Ascending aorta (tissue), 2 donors: ENCODE measurements at regions not wholly inside any gene's neighbourhood (a gene's known extent, or its start where the extent isn't known, plus 50 kb on each side); places are given as distances from the start of the nearest gene placed in this dataset.
"Not testable (repeated sequence)": the region's sequence is repeated elsewhere in the genome, so short reads cannot be mapped to it uniquely, and the experiment has no call there.

Experiments used
- DNase-seq, 2 donors: peaks; one replicate each; pipeline ENCODE4 v3.0.0-alpha.2; 2019; ENCODE audit warnings: low spot score in 2 of 2
- H3K27ac ChIP-seq, 2 donors: fragments of 200-600 bp; sonication (generic); one replicate each; pipeline ENCODE4 v1.5.1; 2016 to 2017; ENCODE audit warnings: mild to moderate bottlenecking in 1 of 2
- H3K27me3 ChIP-seq: fragments of 200-600 bp; sonication (generic); one replicate; pipeline ENCODE4 v1.5.1; 2017
- H3K36me3 ChIP-seq, 2 donors: fragments of 200-600 bp; sonication (generic); one replicate each; pipeline ENCODE4 v1.5.1; 2016
- H3K4me1 ChIP-seq, 2 donors: fragments of 200-600 bp; sonication (generic); one replicate each; pipeline ENCODE4 v1.5.1; 2016 to 2017; ENCODE audit warnings: mild to moderate bottlenecking in 1 of 2
- H3K4me3 ChIP-seq, 2 donors: fragments of 200-600 bp; sonication (generic); one replicate each; pipeline ENCODE4 v1.5.1; 2016 to 2017; ENCODE audit warnings: mild to moderate bottlenecking in 1 of 2
- H3K9me3 ChIP-seq, 2 donors: fragments of 200-600 bp; sonication (generic); one replicate each; pipeline ENCODE4 v1.5.1; 2016
- intact Hi-C: fragments of 100-400 bp; cut with DNase I; formaldehyde crosslinking; loops from one replicate; pipeline ENCODE4 v1.15.1; 2023
- TF ChIP-seq, protein P1 (sequence below), 3 experiments: fragments of 200-600 bp in 2 of 3; fragments of 450-650 bp in 1 of 3; sonication (generic) in 2 of 3; IDR thresholded peaks; one replicate each; pipeline ENCODE4 v1.5.1; 2016 to 2019; ENCODE audit warnings: antibody characterized with exemption in 3 of 3, mild to moderate bottlenecking in 1 of 3, moderate library complexity in 1 of 3

DNA sequence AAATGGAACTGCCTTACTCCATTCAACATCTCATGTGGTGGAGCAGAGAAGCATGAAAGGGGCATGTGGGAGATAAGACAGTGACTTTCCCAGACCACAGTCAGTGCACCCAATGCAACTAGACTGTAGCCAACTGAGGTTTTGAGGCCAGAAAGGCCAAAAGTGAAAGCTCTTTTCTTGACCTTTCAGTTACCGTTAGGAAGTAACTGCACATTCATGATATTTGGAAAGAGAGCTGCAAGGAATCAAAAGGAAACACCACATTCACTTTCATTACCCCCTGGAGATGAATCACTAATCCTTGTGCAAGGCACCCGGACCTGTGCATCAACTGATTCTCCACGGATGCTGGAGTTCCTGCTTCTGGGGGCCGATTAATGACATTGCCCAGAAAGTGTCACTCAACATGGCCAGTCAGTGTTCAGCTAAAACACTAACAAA, 72.9 kb upstream of the ELK3 start:
- intact Hi-C loops: no loop called here
- no peaks in the 10 kb centered on the region for H3K9me3 ChIP-seq
- no peak overlapping the region for H3K4me3 ChIP-seq
- TF ChIP-seq, protein P1, sequence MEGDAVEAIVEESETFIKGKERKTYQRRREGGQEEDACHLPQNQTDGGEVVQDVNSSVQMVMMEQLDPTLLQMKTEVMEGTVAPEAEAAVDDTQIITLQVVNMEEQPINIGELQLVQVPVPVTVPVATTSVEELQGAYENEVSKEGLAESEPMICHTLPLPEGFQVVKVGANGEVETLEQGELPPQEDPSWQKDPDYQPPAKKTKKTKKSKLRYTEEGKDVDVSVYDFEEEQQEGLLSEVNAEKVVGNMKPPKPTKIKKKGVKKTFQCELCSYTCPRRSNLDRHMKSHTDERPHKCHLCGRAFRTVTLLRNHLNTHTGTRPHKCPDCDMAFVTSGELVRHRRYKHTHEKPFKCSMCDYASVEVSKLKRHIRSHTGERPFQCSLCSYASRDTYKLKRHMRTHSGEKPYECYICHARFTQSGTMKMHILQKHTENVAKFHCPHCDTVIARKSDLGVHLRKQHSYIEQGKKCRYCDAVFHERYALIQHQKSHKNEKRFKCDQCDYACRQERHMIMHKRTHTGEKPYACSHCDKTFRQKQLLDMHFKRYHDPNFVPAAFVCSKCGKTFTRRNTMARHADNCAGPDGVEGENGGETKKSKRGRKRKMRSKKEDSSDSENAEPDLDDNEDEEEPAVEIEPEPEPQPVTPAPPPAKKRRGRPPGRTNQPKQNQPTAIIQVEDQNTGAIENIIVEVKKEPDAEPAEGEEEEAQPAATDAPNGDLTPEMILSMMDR (IDR thresholded peaks at IDR 0.05): no peak
- H3K36me3 ChIP-seq: no peaks in the 10 kb centered on the region
- DNase-seq: no peak
- H3K4me1 ChIP-seq: no peaks in the 10 kb centered on the region
- H3K27ac ChIP-seq: no peak overlapping the region
- no peaks in the 10 kb centered on the region for H3K27me3 ChIP-seq

DNA sequence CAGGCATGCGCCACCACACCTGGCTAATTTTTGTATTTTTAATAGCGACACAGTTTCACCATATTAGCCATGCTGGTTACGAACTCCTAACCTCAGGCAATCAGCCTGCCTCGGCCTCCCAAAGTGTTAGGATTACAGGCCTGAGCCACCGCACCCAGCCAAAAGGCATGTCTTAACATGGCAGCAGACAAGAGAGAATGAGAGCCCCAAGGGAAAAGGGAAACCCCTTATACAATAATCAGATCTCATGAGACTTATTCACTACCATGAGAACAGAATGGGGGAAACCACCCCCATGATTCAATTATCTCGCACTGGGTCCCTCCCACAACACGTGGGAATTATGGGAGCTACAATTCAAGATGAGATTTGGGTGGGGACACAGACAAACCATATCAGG, 65.9 kb upstream of the ELK3 start:
- H3K27me3 ChIP-seq, H3K9me3 ChIP-seq, H3K4me3 ChIP-seq, H3K36me3 ChIP-seq, DNase-seq, intact Hi-C loops, H3K27ac ChIP-seq, H3K4me1 ChIP-seq: not testable (repeated sequence)

DNA sequence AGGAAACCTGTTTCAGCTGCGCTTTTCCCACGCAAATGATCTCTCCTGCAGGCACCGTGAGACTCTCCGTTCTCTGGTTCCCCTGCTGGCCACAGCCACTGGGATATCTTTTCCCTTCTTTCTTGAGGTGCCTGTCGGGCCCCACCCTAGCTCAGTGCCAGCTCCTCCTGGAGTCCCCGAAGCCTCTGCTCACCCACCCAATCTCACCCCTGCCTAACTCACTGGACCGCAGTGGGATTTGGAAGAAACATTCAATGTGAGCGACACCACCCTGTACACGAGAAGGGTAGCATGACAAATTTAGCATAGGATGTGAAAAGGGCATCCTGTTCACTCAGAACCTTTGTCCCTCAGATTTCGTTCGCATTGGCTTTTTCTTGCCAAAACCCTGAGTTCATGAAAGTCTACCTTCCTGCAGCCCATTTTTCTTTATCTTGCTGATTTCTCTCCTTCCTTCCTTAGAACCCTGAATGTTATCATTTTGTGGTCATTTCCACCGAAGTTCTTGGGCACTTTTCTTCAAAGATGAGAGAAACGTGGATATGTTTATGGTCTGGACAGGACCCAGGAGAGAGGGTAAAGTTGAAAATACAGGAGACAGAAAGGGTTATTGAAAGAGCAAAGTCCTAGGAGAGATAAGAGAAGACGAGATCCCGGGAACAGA, 63.6 kb upstream of the ELK3 start:
- Histone ChIP-seq H3K27ac (no peak overlapping the region), H3K9me3 (no peaks in the 10 kb centered on the region), H3K4me3 (no peak overlapping the region), H3K36me3 (no peaks in the 10 kb centered on the region), H3K4me1 (no peaks in the 10 kb centered on the region), H3K27me3 (no peaks in the 10 kb centered on the region)
- TF ChIP-seq, protein P1 (IDR thresholded peaks at IDR 0.05): no peak
- DNase-seq: no peak
- intact Hi-C loops: no loop called here

DNA sequence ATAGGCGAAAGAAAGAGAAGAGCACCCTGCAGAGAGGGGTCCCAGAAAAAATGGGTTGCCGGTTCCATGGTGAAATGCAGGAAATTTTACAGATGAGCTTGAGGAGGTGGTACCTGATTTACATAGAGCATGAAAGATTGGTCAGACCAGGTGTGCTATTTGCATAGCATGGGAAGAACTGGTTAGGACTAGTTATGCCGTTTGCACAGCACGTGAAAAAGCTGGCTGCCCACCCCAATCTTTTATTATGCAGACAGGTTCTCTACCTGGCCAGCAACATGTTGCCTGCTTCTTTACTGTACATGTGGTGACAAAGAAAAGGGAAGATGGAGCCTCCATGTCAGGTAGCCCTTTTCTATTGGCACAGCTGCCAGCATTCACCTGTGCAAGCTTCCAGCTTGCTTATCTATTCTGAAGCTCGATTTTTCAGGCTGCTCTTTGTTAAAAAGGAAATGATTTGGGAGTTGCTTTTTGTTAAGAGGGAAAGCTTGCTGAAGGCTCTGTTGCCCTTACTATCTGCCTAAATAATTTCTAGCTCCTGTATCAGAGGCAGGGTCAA, 62.9 kb upstream of the ELK3 start:
- Histone ChIP-seq H3K27me3 (no peaks in the 10 kb centered on the region), H3K9me3 (no peaks in the 10 kb centered on the region), H3K36me3 (no peaks in the 10 kb centered on the region), H3K4me1 (peaks cover 0 to 5% of the 10 kb centered on the region in 2 donors), H3K27ac (no peak overlapping the region), H3K4me3 (no peak overlapping the region)
- intact Hi-C loops: no loop called here
- TF ChIP-seq, protein P1 (IDR thresholded peaks at IDR 0.05): no peak
- DNase-seq: no peak

DNA sequence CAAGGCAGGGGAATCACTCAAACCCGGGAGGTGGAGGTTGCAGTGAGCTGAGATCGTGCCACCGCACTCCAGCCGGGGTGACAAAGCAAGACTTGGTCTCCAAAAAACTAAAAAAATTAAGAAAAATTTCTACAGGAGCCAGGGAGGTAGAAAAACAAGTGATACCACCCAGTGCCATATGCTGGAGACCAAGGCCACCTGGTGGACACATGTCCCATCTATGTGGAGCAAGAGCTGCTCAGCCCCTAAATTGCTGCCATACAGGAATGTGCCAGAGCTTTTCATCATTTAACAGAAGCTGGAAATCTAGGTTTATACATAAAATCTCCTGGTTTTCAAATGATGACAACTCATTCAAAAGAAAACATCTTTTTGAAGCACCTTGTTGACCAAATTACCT, 61.4 kb upstream of the ELK3 start:
- H3K9me3 ChIP-seq: no peaks in the 10 kb centered on the region
- intact Hi-C loops: no loop called here
- H3K27ac ChIP-seq: no peak overlapping the region
- DNase-seq: no peak
- H3K27me3 ChIP-seq: no peaks in the 10 kb centered on the region
- peaks cover 0 to 7% of the 10 kb centered on the region in 2 donors for H3K4me1 ChIP-seq
- H3K4me3 ChIP-seq: no peak overlapping the region
- no peaks in the 10 kb centered on the region for H3K36me3 ChIP-seq
- TF ChIP-seq, protein P1 (IDR thresholded peaks at IDR 0.05): peak in 1 of 3 experiments; percentile 7

DNA sequence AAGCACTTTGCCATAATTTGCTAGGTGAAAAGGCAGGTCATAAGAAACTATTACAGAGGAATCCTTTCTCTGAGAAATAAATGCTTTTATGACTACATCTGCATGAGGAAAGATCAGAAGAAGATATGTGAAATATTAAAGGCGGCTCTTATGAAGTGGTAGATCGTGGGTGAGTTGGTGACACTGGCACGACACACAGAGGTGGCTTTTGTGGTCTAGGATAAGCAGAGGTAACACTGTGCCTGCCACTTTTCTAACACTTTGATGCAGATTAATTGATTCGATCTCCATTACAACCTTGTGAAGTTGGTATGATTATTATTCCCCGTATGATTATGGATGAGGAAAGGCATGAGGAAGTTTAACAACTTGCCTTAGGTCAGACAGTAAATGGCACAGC, 60.0 kb upstream of the ELK3 start:
- intact Hi-C loops: no loop called here
- TF ChIP-seq, protein P1 (IDR thresholded peaks at IDR 0.05): no peak

More for the DNA sequence above, 60.0 kb upstream of the ELK3 start:
- Histone ChIP-seq H3K9me3 (no peaks in the 10 kb centered on the region), H3K36me3 (no peaks in the 10 kb centered on the region), H3K27ac (no peak overlapping the region), H3K27me3 (no peaks in the 10 kb centered on the region), H3K4me1 (peaks cover 0 to 7% of the 10 kb centered on the region in 2 donors), H3K4me3 (no peak overlapping the region)
- no peak for DNase-seq
